ENCODE measurements at regions not wholly inside any gene's neighbourhood (a gene's known extent, or its start where the extent isn't known, plus 50 kb on each side); places are given as distances from the start of the nearest gene placed in this dataset.
"Not testable (repeated sequence)": the region's sequence is repeated elsewhere in the genome, so short reads cannot be mapped to it uniquely, and the experiment has no call there.

GRCh38 chr10:8405596-8405995 is 351.1 kb downstream of the GATA3 start:
- DNase-seq (ENCODE audit: low read depth, low spot score): no peak
- H3K4me3 ChIP-seq (ENCODE audit: low read depth, low read length): no peak overlapping the region
- H3K9me3 ChIP-seq (ENCODE audit: control insufficient read depth, insufficient read depth, low read length): peaks cover 26% of the 10 kb centered on the region
- no peaks in the 10 kb centered on the region for H3K27me3 ChIP-seq (ENCODE audit: control insufficient read depth, insufficient read depth, low read length)
- ChIA-PET POLR2A (no interaction called here), CTCF (no interaction called here)
- TF ChIP-seq CTCF (IDR thresholded peaks at IDR 0.05; ENCODE audit: low read depth, low read length): no peak
- H3K27ac ChIP-seq (ENCODE audit: low read depth, low read length): no peak overlapping the region

- H3K4me3 ChIP-seq (ENCODE audit: low read depth, low read length): no peak overlapping the region
- no peak overlapping the region for H3K27ac ChIP-seq (ENCODE audit: low read depth, low read length)
- no peak for TF ChIP-seq CTCF (IDR thresholded peaks at IDR 0.05; ENCODE audit: low read depth, low read length)
- no peaks in the 10 kb centered on the region for H3K27me3 ChIP-seq (ENCODE audit: control insufficient read depth, insufficient read depth, low read length)
- H3K9me3 ChIP-seq (ENCODE audit: control insufficient read depth, insufficient read depth, low read length): peaks cover 28% of the 10 kb centered on the region
- ChIA-PET POLR2A (no interaction called here), CTCF (no interaction called here)
- DNase-seq (ENCODE audit: low read depth, low spot score): no peak
Measured at GRCh38 chr10:8407501-8408021, 353.1 kb downstream of the GATA3 start.

GRCh38 chr10:8410506-8410905 is 356.0 kb downstream of the GATA3 start:
- Histone ChIP-seq H3K9me3 (ENCODE audit: control insufficient read depth, insufficient read depth, low read length) (peaks cover 27% of the 10 kb centered on the region; the same call in 1 of the 2 replicates), H3K4me3 (ENCODE audit: low read depth, low read length) (no peak overlapping the region), H3K27ac (ENCODE audit: low read depth, low read length) (no peak overlapping the region), H3K27me3 (ENCODE audit: control insufficient read depth, insufficient read depth, low read length) (no peaks in the 10 kb centered on the region)
- CTCF ChIA-PET: no interaction called here
- no peak for DNase-seq (ENCODE audit: low read depth, low spot score)
- POLR2A ChIA-PET: no interaction called here
- no peak for TF ChIP-seq CTCF (IDR thresholded peaks at IDR 0.05; ENCODE audit: low read depth, low read length)

GRCh38 chr10:8412541-8412940 is 358.1 kb downstream of the GATA3 start:
- Histone ChIP-seq H3K27me3 (ENCODE audit: control insufficient read depth, insufficient read depth, low read length) (no peaks in the 10 kb centered on the region), H3K27ac (ENCODE audit: low read depth, low read length) (no peak overlapping the region), H3K9me3 (ENCODE audit: control insufficient read depth, insufficient read depth, low read length) (peaks cover 24% of the 10 kb centered on the region; the same call in 1 of the 2 replicates), H3K4me3 (ENCODE audit: low read depth, low read length) (no peak overlapping the region)
- ChIA-PET CTCF (no interaction called here), POLR2A (no interaction called here)
- DNase-seq (ENCODE audit: low read depth, low spot score): no peak
- TF ChIP-seq CTCF (IDR thresholded peaks at IDR 0.05; ENCODE audit: low read depth, low read length): no peak

- H3K9me3 ChIP-seq (ENCODE audit: control insufficient read depth, insufficient read depth, low read length): peaks cover 33% of the 10 kb centered on the region; the same call in 1 of the 2 replicates
- H3K27ac ChIP-seq (ENCODE audit: low read depth, low read length); DNase-seq (ENCODE audit: low read depth, low spot score); CTCF ChIA-PET; H3K27me3 ChIP-seq (ENCODE audit: control insufficient read depth, insufficient read depth, low read length); H3K4me3 ChIP-seq (ENCODE audit: low read depth, low read length); POLR2A ChIA-PET: not testable (repeated sequence)
Measured at GRCh38 chr10:8415029-8415428, 360.5 kb downstream of the GATA3 start.

Measured in AG04450 (cell line).